Astrocyte (in vitro differentiated cells and primary cell): ENCODE measurements at regions not wholly inside any gene's neighbourhood (a gene's known extent, or its start where the extent isn't known, plus 50 kb on each side); places are given as distances from the start of the nearest gene placed in this dataset.

Experiments
- CTCF ChIP-seq: IDR thresholded peaks from 2 replicates; pipeline ENCODE4 v1.5.1; 2011; ENCODE audit warnings: low read depth, mild to moderate bottlenecking, inconsistent platforms, low read length, moderate library complexity; ENCODE audit not compliant: insufficient read depth
- EZH2 ChIP-seq: IDR thresholded peaks from 2 replicates; pipeline ENCODE4 v1.6.1; 2012; ENCODE audit warnings: mild to moderate bottlenecking, low read length, inconsistent platforms; ENCODE audit not compliant: insufficient read depth

GRCh38 chr6:18961566-18961965 is 574.4 kb downstream of the RNF144B start:
- no peak for TF ChIP-seq CTCF
- TF ChIP-seq EZH2 = no peak
